Tibial nerve (tissue), 4 donors: ENCODE measurements at regions not wholly inside any gene's neighbourhood (a gene's known extent, or its start where the extent isn't known, plus 50 kb on each side); places are given as distances from the start of the nearest gene placed in this dataset.

Experiments used
- DNase-seq, 2 donors: peaks; one replicate each; pipeline ENCODE4 v3.0.0-alpha.2; 2019; ENCODE audit warnings: low spot score in 2 of 2
- H3K27ac ChIP-seq, 4 donors: fragments of 200-600 bp; sonication (generic) in 3 of 4; one replicate each; pipeline ENCODE4 v1.5.1; 2017 to 2019; ENCODE audit warnings: mild to moderate bottlenecking in 1 of 4
- H3K27me3 ChIP-seq, 2 donors: fragments of 200-600 bp; sonication (generic) in 1 of 2; one replicate each; pipeline versions ENCODE4 v1.5.1 to v1.6.0; 2017 to 2019
- H3K36me3 ChIP-seq, 3 donors: fragments of 200-600 bp; sonication (generic); one replicate each; pipeline ENCODE4 v1.5.1; 2018 to 2019
- H3K4me1 ChIP-seq, 4 donors: fragments of 200-600 bp; sonication (generic) in 3 of 4; one replicate each; pipeline ENCODE4 v1.5.1; 2017 to 2019
- H3K4me3 ChIP-seq, 4 donors: fragments of 200-600 bp; sonication (generic) in 3 of 4; one replicate each; pipeline ENCODE4 v1.5.1; 2017 to 2019; ENCODE audit warnings: mild to moderate bottlenecking in 1 of 4, moderate library complexity in 1 of 4
- H3K9me3 ChIP-seq, 4 donors: fragments of 200-600 bp; sonication (generic) in 3 of 4; one replicate each; pipeline ENCODE4 v1.5.1; 2017 to 2019
- CTCF ChIP-seq, 5 experiments: fragments of 200-600 bp in 3 of 5; fragments of 450-650 bp in 2 of 5; sonication (generic) in 3 of 5; IDR thresholded peaks; one replicate each; pipeline ENCODE4 v1.5.1; 2016 to 2019; ENCODE audit warnings: antibody characterized with exemption in 5 of 5, mild to moderate bottlenecking in 3 of 5, moderate library complexity in 2 of 5
- EP300 ChIP-seq, 2 donors: sonication (generic); formaldehyde crosslinking; IDR thresholded peaks; one replicate each; pipeline ENCODE4 v1.6.1; 2017; ENCODE audit warnings: antibody characterized with exemption in 2 of 2, mild to moderate bottlenecking in 1 of 2
- POLR2A ChIP-seq, 2 donors: fragments of 450-650 bp; IDR thresholded peaks; one replicate each; pipeline ENCODE4 v1.6.1; 2017; ENCODE audit warnings: antibody characterized with exemption in 2 of 2, mild to moderate bottlenecking in 2 of 2, moderate library complexity in 2 of 2
- WGBS, 2 donors: methylation state at CpG; one replicate each; pipeline ENCODE4 v1.1.5; 2018; 5-methylcytosine and 5-hydroxymethylcytosine counted together

- Histone ChIP-seq H3K4me3 (no peak overlapping the region), H3K27ac (no peak overlapping the region), H3K4me1 (peaks cover 0 to 7% (median 0%) of the 10 kb centered on the region in 4 donors), H3K9me3 (no peaks in the 10 kb centered on the region), H3K36me3 (no peaks in the 10 kb centered on the region), H3K27me3 (no peaks in the 10 kb centered on the region)
- TF ChIP-seq EP300 (IDR thresholded peaks at IDR 0.05): no peak
- TF ChIP-seq POLR2A (IDR thresholded peaks at IDR 0.05): no peak
- TF ChIP-seq CTCF (IDR thresholded peaks at IDR 0.05): no peak
- no peak for DNase-seq
- 72% methylated on average over 15 of the region's 15 CpGs for WGBS, 2 donors
Measured at GRCh38 chr2:236720974-236721540, 151.4 kb downstream of the ACKR3 start.

GRCh38 chr2:236724200-236724599 lies 154.6 kb downstream of the ACKR3 start:
- TF ChIP-seq EP300 (IDR thresholded peaks at IDR 0.05) (no peak), POLR2A (IDR thresholded peaks at IDR 0.05) (no peak), CTCF (IDR thresholded peaks at IDR 0.05) (no peak)

GRCh38 chr2:236726701-236727450 lies 157.3 kb downstream of the ACKR3 start:
- no peak for DNase-seq
- TF ChIP-seq POLR2A (IDR thresholded peaks at IDR 0.05): no peak
- H3K27ac ChIP-seq: no peak overlapping the region
- 89 to 92% methylated on average over 20 of the region's 20 CpGs for WGBS, 2 donors
- H3K9me3 ChIP-seq: no peaks in the 10 kb centered on the region
- H3K27me3 ChIP-seq: no peaks in the 10 kb centered on the region
- H3K4me1 ChIP-seq: peaks cover 0 to 6% (median 0%) of the 10 kb centered on the region in 4 donors
- no peak overlapping the region for H3K4me3 ChIP-seq
- H3K36me3 ChIP-seq: no peaks in the 10 kb centered on the region

More at GRCh38 chr2:236724200-236724599, 154.6 kb downstream of the ACKR3 start:
- H3K4me3 ChIP-seq: no peak overlapping the region
- no peaks in the 10 kb centered on the region for H3K27me3 ChIP-seq
- H3K4me1 ChIP-seq: peaks cover 0 to 5% (median 0%) of the 10 kb centered on the region in 4 donors
- WGBS, 2 donors: 91 to 96% methylated on average over 6 of the region's 6 CpGs
- no peaks in the 10 kb centered on the region for H3K9me3 ChIP-seq
- no peak for DNase-seq
- no peak overlapping the region for H3K27ac ChIP-seq
- H3K36me3 ChIP-seq: no peaks in the 10 kb centered on the region

- Histone ChIP-seq H3K27me3 (no peaks in the 10 kb centered on the region), H3K36me3 (no peaks in the 10 kb centered on the region), H3K27ac (no peak overlapping the region), H3K9me3 (no peaks in the 10 kb centered on the region), H3K4me3 (no peak overlapping the region), H3K4me1 (peaks cover 0 to 18% (median 0%) of the 10 kb centered on the region in 4 donors)
- TF ChIP-seq EP300 (IDR thresholded peaks at IDR 0.05): no peak
- TF ChIP-seq CTCF (IDR thresholded peaks at IDR 0.05): no peak
- no peak for TF ChIP-seq POLR2A (IDR thresholded peaks at IDR 0.05)
- DNase-seq: no peak
- WGBS, 2 donors: 82 to 83% methylated on average over 13 of the region's 13 CpGs
Measured at GRCh38 chr2:236728916-236729670, 159.5 kb downstream of the ACKR3 start.

- no peak for TF ChIP-seq CTCF (IDR thresholded peaks at IDR 0.05)
- no peak for TF ChIP-seq POLR2A (IDR thresholded peaks at IDR 0.05)
- no peak for TF ChIP-seq EP300 (IDR thresholded peaks at IDR 0.05)
- Histone ChIP-seq H3K9me3 (no peaks in the 10 kb centered on the region), H3K27me3 (no peaks in the 10 kb centered on the region), H3K4me1 (peaks cover 0 to 18% (median 0%) of the 10 kb centered on the region in 4 donors), H3K27ac (no peak overlapping the region), H3K36me3 (no peaks in the 10 kb centered on the region), H3K4me3 (no peak overlapping the region)
- WGBS, 2 donors: 78 to 79% methylated on average over 10 of the region's 10 CpGs
- no peak for DNase-seq
Measured at GRCh38 chr2:236730393-236730792, 160.8 kb downstream of the ACKR3 start.
